HL-60 (cell line): ENCODE measurements at regions not wholly inside any gene's neighbourhood (a gene's known extent, or its start where the extent isn't known, plus 50 kb on each side); places are given as distances from the start of the nearest gene placed in this dataset.

Source experiments
- GABPA ChIP-seq: IDR thresholded peaks from 2 replicates; pipeline ENCODE4 v1.6.1; 2012; ENCODE audit warnings: low read depth
- POLR2AphosphoS5 ChIP-seq: IDR thresholded peaks from 2 replicates; pipeline ENCODE4 v1.6.1; 2012; ENCODE audit warnings: low read depth
- TF ChIP-seq, protein P1 (sequence below): IDR thresholded peaks from one replicate; pipeline ENCODE4 v1.5.1; 2011; ENCODE audit warnings: low read length, control low read depth, inconsistent platforms; ENCODE audit not compliant: insufficient read depth
- TF ChIP-seq, protein P2 (sequence below): IDR thresholded peaks from 2 replicates; pipeline ENCODE4 v1.6.1; 2012; ENCODE audit warnings: low read depth; ENCODE audit not compliant: insufficient replicate concordance

DNA sequence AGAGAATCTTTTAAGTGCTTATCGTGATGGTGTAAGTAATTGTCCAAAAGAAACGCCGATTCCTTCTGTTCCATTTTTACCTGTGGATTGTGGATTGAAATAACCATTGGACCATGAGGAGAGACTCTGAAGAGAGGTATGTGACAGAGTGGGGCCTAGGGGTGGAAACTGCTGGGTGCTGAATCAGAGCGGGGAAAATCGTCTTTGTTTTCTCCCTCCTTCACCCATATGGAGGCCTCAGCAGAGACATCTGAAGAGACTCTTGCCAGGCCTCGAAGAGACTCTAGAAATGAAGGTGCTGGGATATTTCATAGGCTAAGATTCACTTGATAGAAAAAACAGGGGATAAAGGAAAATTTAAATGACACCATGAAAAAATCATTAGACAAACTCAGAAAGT, 1327.0 kb downstream of the BRINP3 start:
- TF ChIP-seq, protein P1, sequence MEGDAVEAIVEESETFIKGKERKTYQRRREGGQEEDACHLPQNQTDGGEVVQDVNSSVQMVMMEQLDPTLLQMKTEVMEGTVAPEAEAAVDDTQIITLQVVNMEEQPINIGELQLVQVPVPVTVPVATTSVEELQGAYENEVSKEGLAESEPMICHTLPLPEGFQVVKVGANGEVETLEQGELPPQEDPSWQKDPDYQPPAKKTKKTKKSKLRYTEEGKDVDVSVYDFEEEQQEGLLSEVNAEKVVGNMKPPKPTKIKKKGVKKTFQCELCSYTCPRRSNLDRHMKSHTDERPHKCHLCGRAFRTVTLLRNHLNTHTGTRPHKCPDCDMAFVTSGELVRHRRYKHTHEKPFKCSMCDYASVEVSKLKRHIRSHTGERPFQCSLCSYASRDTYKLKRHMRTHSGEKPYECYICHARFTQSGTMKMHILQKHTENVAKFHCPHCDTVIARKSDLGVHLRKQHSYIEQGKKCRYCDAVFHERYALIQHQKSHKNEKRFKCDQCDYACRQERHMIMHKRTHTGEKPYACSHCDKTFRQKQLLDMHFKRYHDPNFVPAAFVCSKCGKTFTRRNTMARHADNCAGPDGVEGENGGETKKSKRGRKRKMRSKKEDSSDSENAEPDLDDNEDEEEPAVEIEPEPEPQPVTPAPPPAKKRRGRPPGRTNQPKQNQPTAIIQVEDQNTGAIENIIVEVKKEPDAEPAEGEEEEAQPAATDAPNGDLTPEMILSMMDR: no peak
- TF ChIP-seq, protein P2, sequence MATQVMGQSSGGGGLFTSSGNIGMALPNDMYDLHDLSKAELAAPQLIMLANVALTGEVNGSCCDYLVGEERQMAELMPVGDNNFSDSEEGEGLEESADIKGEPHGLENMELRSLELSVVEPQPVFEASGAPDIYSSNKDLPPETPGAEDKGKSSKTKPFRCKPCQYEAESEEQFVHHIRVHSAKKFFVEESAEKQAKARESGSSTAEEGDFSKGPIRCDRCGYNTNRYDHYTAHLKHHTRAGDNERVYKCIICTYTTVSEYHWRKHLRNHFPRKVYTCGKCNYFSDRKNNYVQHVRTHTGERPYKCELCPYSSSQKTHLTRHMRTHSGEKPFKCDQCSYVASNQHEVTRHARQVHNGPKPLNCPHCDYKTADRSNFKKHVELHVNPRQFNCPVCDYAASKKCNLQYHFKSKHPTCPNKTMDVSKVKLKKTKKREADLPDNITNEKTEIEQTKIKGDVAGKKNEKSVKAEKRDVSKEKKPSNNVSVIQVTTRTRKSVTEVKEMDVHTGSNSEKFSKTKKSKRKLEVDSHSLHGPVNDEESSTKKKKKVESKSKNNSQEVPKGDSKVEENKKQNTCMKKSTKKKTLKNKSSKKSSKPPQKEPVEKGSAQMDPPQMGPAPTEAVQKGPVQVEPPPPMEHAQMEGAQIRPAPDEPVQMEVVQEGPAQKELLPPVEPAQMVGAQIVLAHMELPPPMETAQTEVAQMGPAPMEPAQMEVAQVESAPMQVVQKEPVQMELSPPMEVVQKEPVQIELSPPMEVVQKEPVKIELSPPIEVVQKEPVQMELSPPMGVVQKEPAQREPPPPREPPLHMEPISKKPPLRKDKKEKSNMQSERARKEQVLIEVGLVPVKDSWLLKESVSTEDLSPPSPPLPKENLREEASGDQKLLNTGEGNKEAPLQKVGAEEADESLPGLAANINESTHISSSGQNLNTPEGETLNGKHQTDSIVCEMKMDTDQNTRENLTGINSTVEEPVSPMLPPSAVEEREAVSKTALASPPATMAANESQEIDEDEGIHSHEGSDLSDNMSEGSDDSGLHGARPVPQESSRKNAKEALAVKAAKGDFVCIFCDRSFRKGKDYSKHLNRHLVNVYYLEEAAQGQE: no peak
- TF ChIP-seq GABPA: no peak
- TF ChIP-seq POLR2AphosphoS5: no peak
